Progenitor cell of endocrine pancreas (in vitro differentiated cells): ENCODE measurements at regions not wholly inside any gene's neighbourhood (a gene's known extent, or its start where the extent isn't known, plus 50 kb on each side); places are given as distances from the start of the nearest gene placed in this dataset.

ENCODE experiments used
- DNase-seq: peaks from one replicate; pipeline ENCODE4 v3.0.0; 2021; ENCODE audit warnings: low spot score; ENCODE audit not compliant: unreplicated experiment
- H3K27ac Mint-ChIP-seq: 2 replicates; pipeline ENCODE4 v1.8.0; 2021; ENCODE audit warnings: mild to moderate bottlenecking, moderate library complexity, mixed read lengths
- H3K27me3 Mint-ChIP-seq: 2 replicates; pipeline ENCODE4 v1.8.0; 2021; ENCODE audit warnings: mixed read lengths
- H3K36me3 Mint-ChIP-seq: 2 replicates; pipeline ENCODE4 v1.8.0; 2022; ENCODE audit warnings: mixed read lengths; ENCODE audit not compliant: insufficient read depth
- H3K4me1 Mint-ChIP-seq: 2 replicates; pipeline ENCODE4 v1.8.0; 2021; ENCODE audit warnings: low read depth, mixed read lengths
- H3K4me3 Mint-ChIP-seq: 2 replicates; pipeline ENCODE4 v1.8.0; 2021; ENCODE audit warnings: low read depth, mild to moderate bottlenecking, moderate library complexity, mixed read lengths
- H3K9me3 Mint-ChIP-seq: 2 replicates; pipeline ENCODE4 v1.8.0; 2021; ENCODE audit warnings: low read depth, mixed read lengths
- CTCF ChIP-seq: fragments of 200-600 bp; sonication (generic); IDR thresholded peaks from one replicate; pipeline ENCODE4 v1.5.0; 2021; ENCODE audit warnings: antibody characterized with exemption, mild to moderate bottlenecking; ENCODE audit not compliant: unreplicated experiment

GRCh38 chr2:19711470-19712372 lies 190.1 kb downstream of the TTC32 start:
- Mint-ChIP-seq H3K4me1 (no peaks in the 10 kb centered on the region), H3K4me3 (no peak overlapping the region), H3K36me3 (peaks cover 3% of the 10 kb centered on the region), H3K27me3 (no peaks in the 10 kb centered on the region), H3K9me3 (peaks cover 8% of the 10 kb centered on the region), H3K27ac (no peak overlapping the region)
- no peak for TF ChIP-seq CTCF
- DNase-seq, result no peak

- Mint-ChIP-seq H3K27me3 (no peaks in the 10 kb centered on the region), H3K9me3 (peaks cover 8% of the 10 kb centered on the region), H3K27ac (no peak overlapping the region), H3K4me1 (peaks cover 4% of the 10 kb centered on the region), H3K36me3 (peaks cover 3% of the 10 kb centered on the region), H3K4me3 (no peak overlapping the region)
- TF ChIP-seq CTCF, result no peak
- no peak for DNase-seq
Observed at GRCh38 chr2:19710230-19710629, 191.6 kb downstream of the TTC32 start.

- no peak for TF ChIP-seq CTCF
- Mint-ChIP-seq H3K27me3 (no peaks in the 10 kb centered on the region), H3K4me1 (peaks cover 4% of the 10 kb centered on the region)
Observed at GRCh38 chr2:19709553-19709952, 192.2 kb downstream of the TTC32 start.

GRCh38 chr2:19708776-19709175 lies 193.0 kb downstream of the TTC32 start:
- no peak overlapping the region for H3K27ac Mint-ChIP-seq
- H3K36me3 Mint-ChIP-seq, result peaks cover 3% of the 10 kb centered on the region
- no peak overlapping the region for H3K4me3 Mint-ChIP-seq
- no peaks in the 10 kb centered on the region for H3K27me3 Mint-ChIP-seq
- TF ChIP-seq CTCF, result no peak
- DNase-seq, result no peak
- peaks cover 4% of the 10 kb centered on the region for H3K4me1 Mint-ChIP-seq
- H3K9me3 Mint-ChIP-seq, result peaks cover 8% of the 10 kb centered on the region

More at GRCh38 chr2:19709553-19709952, 192.2 kb downstream of the TTC32 start:
- Mint-ChIP-seq H3K27ac (no peak overlapping the region), H3K4me3 (no peak overlapping the region), H3K9me3 (peaks cover 8% of the 10 kb centered on the region), H3K36me3 (peaks cover 3% of the 10 kb centered on the region)
- no peak for DNase-seq

- no peak for TF ChIP-seq CTCF
- Mint-ChIP-seq H3K4me1 (peaks cover 4% of the 10 kb centered on the region), H3K36me3 (no peaks in the 10 kb centered on the region), H3K27me3 (no peaks in the 10 kb centered on the region), H3K27ac (no peak overlapping the region), H3K9me3 (peaks cover under 1% of the 10 kb centered on the region), H3K4me3 (no peak overlapping the region)
- no peak for DNase-seq
Observed at GRCh38 chr2:19706332-19706731, 195.5 kb downstream of the TTC32 start.
